GM12878 (cell line): ENCODE measurements at regions not wholly inside any gene's neighbourhood (a gene's known extent, or its start where the extent isn't known, plus 50 kb on each side); places are given as distances from the start of the nearest gene placed in this dataset.

Experiments used
- ATF7 ChIP-seq: fragments of 450-650 bp; IDR thresholded peaks from 2 replicates; pipeline ENCODE4 v1.6.1; 2016; ENCODE audit warnings: low read depth, mild to moderate bottlenecking
- CEBPB ChIP-seq, 2 experiments: fragments of 150-350 bp in 1 of 2; IDR thresholded peaks; 2 replicates each; pipeline ENCODE4 v1.6.1; 2012 to 2014; ENCODE audit warnings: low read depth in 2 of 2, low read length in 2 of 2, borderline replicate concordance in 1 of 2, inconsistent platforms in 1 of 2
- CREM ChIP-seq: IDR thresholded peaks from 2 replicates; pipeline ENCODE4 v1.6.1; 2014; ENCODE audit warnings: antibody characterized with exemption, low read depth
- FOXM1 ChIP-seq: IDR thresholded peaks from 2 replicates; pipeline ENCODE4 v1.6.1; 2012; ENCODE audit warnings: low read depth, mild to moderate bottlenecking, inconsistent platforms, low read length, moderate library complexity
- MEF2A ChIP-seq: IDR thresholded peaks from 2 replicates; pipeline ENCODE4 v1.6.1; 2011; ENCODE audit warnings: low read depth, mild to moderate bottlenecking, low read length, moderate library complexity; ENCODE audit not compliant: insufficient read depth
- MYC ChIP-seq: IDR thresholded peaks from 2 replicates; pipeline ENCODE4 v1.6.1; 2011; ENCODE audit warnings: mild to moderate bottlenecking, low read length, moderate library complexity, inconsistent platforms; ENCODE audit not compliant: insufficient read depth, insufficient replicate concordance, insufficient read length, severe bottlenecking
- RELB ChIP-seq: fragments of 450-650 bp; IDR thresholded peaks from 2 replicates; pipeline ENCODE4 v1.6.1; 2017; ENCODE audit warnings: low read depth, mild to moderate bottlenecking, moderate library complexity
- RUNX3 ChIP-seq: IDR thresholded peaks from 2 replicates; pipeline ENCODE4 v1.6.1; 2012; ENCODE audit warnings: low read length, inconsistent platforms
- STAT3 ChIP-seq: IDR thresholded peaks from 2 replicates; pipeline ENCODE4 v1.6.1; 2011; ENCODE audit warnings: low read depth, low read length, improper control_type of control experiment
- TAF1 ChIP-seq: IDR thresholded peaks from 2 replicates; pipeline ENCODE4 v1.6.1; 2011; ENCODE audit warnings: mild to moderate bottlenecking, low read depth, low read length, borderline replicate concordance
- TCF3 ChIP-seq: IDR thresholded peaks from 2 replicates; pipeline ENCODE4 v1.6.1; 2012; ENCODE audit warnings: low read depth, mild to moderate bottlenecking, low read length, borderline replicate concordance; ENCODE audit not compliant: insufficient read depth
- ZBTB4 ChIP-seq: fragments of 450-650 bp; formaldehyde crosslinking; IDR thresholded peaks from 2 replicates; pipeline ENCODE4 v1.4.0; 2022; ENCODE audit warnings: mild to moderate bottlenecking, moderate library complexity
- ZNF384 ChIP-seq: IDR thresholded peaks from 2 replicates; pipeline ENCODE4 v1.6.1; 2012; ENCODE audit warnings: low read depth, mild to moderate bottlenecking, low read length, improper control_type of control experiment, borderline replicate concordance
- TF ChIP-seq, protein P1 (sequence below): fragments of 450-650 bp; IDR thresholded peaks from 2 replicates; pipeline ENCODE4 v1.6.1; 2016; ENCODE audit warnings: mild to moderate bottlenecking
- TF ChIP-seq, protein P2 (sequence below): IDR thresholded peaks from 2 replicates; pipeline ENCODE4 v1.6.1; 2012; ENCODE audit warnings: improper control_type of control experiment, low read depth, low read length; ENCODE audit not compliant: insufficient replicate concordance
- TF ChIP-seq, protein P3 (sequence below): fragments of 450-650 bp; conservative IDR thresholded peaks from 2 replicates; pipeline ENCODE4 v1.6.1; 2017; ENCODE audit warnings: mild to moderate bottlenecking, moderate library complexity

- TF ChIP-seq ZNF384, result no peak
- TF ChIP-seq MEF2A, result no peak
- TF ChIP-seq, protein P1, sequence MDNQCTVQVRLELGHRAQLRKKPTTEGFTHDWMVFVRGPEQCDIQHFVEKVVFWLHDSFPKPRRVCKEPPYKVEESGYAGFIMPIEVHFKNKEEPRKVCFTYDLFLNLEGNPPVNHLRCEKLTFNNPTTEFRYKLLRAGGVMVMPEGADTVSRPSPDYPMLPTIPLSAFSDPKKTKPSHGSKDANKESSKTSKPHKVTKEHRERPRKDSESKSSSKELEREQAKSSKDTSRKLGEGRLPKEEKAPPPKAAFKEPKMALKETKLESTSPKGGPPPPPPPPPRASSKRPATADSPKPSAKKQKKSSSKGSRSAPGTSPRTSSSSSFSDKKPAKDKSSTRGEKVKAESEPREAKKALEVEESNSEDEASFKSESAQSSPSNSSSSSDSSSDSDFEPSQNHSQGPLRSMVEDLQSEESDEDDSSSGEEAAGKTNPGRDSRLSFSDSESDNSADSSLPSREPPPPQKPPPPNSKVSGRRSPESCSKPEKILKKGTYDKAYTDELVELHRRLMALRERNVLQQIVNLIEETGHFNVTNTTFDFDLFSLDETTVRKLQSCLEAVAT, result 0 out of 2 replicates have a peak, but pooled peaks have one; percentile 50
- no peak for TF ChIP-seq TAF1
- TF ChIP-seq ATF7, result 0 out of 2 replicates have a peak, but pooled peaks have one; percentile 28
- no peak for TF ChIP-seq STAT3
- no peak for TF ChIP-seq TCF3
- no peak for TF ChIP-seq ZBTB4 (CRISPR knock-in tag)
- TF ChIP-seq FOXM1, result no peak
- peak; percentile 44; the same call in 1 of the 2 replicates for TF ChIP-seq CREM
- TF ChIP-seq, protein P2, sequence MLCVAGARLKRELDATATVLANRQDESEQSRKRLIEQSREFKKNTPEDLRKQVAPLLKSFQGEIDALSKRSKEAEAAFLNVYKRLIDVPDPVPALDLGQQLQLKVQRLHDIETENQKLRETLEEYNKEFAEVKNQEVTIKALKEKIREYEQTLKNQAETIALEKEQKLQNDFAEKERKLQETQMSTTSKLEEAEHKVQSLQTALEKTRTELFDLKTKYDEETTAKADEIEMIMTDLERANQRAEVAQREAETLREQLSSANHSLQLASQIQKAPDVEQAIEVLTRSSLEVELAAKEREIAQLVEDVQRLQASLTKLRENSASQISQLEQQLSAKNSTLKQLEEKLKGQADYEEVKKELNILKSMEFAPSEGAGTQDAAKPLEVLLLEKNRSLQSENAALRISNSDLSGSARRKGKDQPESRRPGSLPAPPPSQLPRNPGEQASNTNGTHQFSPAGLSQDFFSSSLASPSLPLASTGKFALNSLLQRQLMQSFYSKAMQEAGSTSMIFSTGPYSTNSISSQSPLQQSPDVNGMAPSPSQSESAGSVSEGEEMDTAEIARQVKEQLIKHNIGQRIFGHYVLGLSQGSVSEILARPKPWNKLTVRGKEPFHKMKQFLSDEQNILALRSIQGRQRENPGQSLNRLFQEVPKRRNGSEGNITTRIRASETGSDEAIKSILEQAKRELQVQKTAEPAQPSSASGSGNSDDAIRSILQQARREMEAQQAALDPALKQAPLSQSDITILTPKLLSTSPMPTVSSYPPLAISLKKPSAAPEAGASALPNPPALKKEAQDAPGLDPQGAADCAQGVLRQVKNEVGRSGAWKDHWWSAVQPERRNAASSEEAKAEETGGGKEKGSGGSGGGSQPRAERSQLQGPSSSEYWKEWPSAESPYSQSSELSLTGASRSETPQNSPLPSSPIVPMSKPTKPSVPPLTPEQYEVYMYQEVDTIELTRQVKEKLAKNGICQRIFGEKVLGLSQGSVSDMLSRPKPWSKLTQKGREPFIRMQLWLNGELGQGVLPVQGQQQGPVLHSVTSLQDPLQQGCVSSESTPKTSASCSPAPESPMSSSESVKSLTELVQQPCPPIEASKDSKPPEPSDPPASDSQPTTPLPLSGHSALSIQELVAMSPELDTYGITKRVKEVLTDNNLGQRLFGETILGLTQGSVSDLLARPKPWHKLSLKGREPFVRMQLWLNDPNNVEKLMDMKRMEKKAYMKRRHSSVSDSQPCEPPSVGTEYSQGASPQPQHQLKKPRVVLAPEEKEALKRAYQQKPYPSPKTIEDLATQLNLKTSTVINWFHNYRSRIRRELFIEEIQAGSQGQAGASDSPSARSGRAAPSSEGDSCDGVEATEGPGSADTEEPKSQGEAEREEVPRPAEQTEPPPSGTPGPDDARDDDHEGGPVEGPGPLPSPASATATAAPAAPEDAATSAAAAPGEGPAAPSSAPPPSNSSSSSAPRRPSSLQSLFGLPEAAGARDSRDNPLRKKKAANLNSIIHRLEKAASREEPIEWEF, result peak; percentile 74
- TF ChIP-seq CEBPB (IDR thresholded peaks at IDR 0.05; ENCODE audit: borderline replicate concordance in 1 of 2, low read depth in 2 of 2, low read length in 2 of 2), result no peak
- no peak for TF ChIP-seq MYC
- peak; percentile 65 for TF ChIP-seq RELB
- TF ChIP-seq, protein P3, sequence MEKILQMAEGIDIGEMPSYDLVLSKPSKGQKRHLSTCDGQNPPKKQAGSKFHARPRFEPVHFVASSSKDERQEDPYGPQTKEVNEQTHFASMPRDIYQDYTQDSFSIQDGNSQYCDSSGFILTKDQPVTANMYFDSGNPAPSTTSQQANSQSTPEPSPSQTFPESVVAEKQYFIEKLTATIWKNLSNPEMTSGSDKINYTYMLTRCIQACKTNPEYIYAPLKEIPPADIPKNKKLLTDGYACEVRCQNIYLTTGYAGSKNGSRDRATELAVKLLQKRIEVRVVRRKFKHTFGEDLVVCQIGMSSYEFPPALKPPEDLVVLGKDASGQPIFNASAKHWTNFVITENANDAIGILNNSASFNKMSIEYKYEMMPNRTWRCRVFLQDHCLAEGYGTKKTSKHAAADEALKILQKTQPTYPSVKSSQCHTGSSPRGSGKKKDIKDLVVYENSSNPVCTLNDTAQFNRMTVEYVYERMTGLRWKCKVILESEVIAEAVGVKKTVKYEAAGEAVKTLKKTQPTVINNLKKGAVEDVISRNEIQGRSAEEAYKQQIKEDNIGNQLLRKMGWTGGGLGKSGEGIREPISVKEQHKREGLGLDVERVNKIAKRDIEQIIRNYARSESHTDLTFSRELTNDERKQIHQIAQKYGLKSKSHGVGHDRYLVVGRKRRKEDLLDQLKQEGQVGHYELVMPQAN, result no peak
- TF ChIP-seq RUNX3, result peak; percentile 55
Observed at GRCh38 chr14:61889914-61890351, 127.7 kb downstream of the SNAPC1 start (continued).
